Liver (tissue), 8 donors: ENCODE measurements at regions not wholly inside any gene's neighbourhood (a gene's known extent, or its start where the extent isn't known, plus 50 kb on each side); places are given as distances from the start of the nearest gene placed in this dataset.

Experiments
- DNase-seq: peaks from one replicate; pipeline ENCODE4 v3.0.0-alpha.2; 2017; ENCODE audit warnings: low spot score
- H3K27ac ChIP-seq, 2 donors: one replicate each; pipeline ENCODE4 v1.7.0; 2013; ENCODE audit warnings: inconsistent platforms in 2 of 2, low read length in 2 of 2, control low read depth in 1 of 2, low read depth in 1 of 2, mild to moderate bottlenecking in 1 of 2
- H3K27me3 ChIP-seq, 4 donors: one replicate each; pipeline versions ENCODE4 v1.6.1 to v1.7.0; 2013; ENCODE audit warnings: low read length in 3 of 4, inconsistent platforms in 1 of 4, mild to moderate bottlenecking in 1 of 4, moderate library complexity in 1 of 4; ENCODE audit not compliant: control insufficient read depth in 4 of 4, insufficient read depth in 4 of 4
- H3K36me3 ChIP-seq, 4 donors: one replicate each; pipeline versions ENCODE4 v1.6.1 to v1.7.0; 2013; ENCODE audit warnings: low read length in 3 of 4, mild to moderate bottlenecking in 3 of 4, low read depth in 1 of 4, moderate library complexity in 1 of 4; ENCODE audit not compliant: control insufficient read depth in 4 of 4, insufficient read depth in 3 of 4
- H3K4me1 ChIP-seq, 4 donors: one replicate each; pipeline versions ENCODE4 v1.6.1 to v1.7.0; 2013; ENCODE audit warnings: low read length in 3 of 4, mild to moderate bottlenecking in 3 of 4, moderate library complexity in 1 of 4; ENCODE audit not compliant: control insufficient read depth in 4 of 4, insufficient read depth in 4 of 4
- H3K4me3 ChIP-seq, 3 donors: one replicate each; pipeline versions ENCODE4 v1.6.1 to v1.7.0; 2013; ENCODE audit warnings: low read length in 3 of 3, control low read depth in 1 of 3, low read depth in 1 of 3, mild to moderate bottlenecking in 1 of 3
- H3K9ac ChIP-seq, 2 donors: one replicate each; pipeline ENCODE4 v1.7.0; 2013; ENCODE audit warnings: low read length in 2 of 2, mild to moderate bottlenecking in 2 of 2, moderate library complexity in 2 of 2, control low read depth in 1 of 2, low read depth in 1 of 2
- H3K9me3 ChIP-seq, 4 donors: one replicate each; pipeline versions ENCODE4 v1.6.1 to v1.7.0; 2013; ENCODE audit warnings: low read length in 3 of 4; ENCODE audit not compliant: control insufficient read depth in 4 of 4
- EGR1 ChIP-seq, 2 donors: IDR thresholded peaks; 2 replicates each; pipeline ENCODE4 v1.6.1; 2016 to 2018; ENCODE audit warnings: antibody characterized with exemption in 2 of 2, low read depth in 2 of 2
- FOXA1 ChIP-seq: IDR thresholded peaks from 2 replicates; pipeline ENCODE4 v1.6.1; 2016; ENCODE audit warnings: antibody characterized with exemption
- FOXA2 ChIP-seq: IDR thresholded peaks from 2 replicates; pipeline ENCODE4 v1.6.1; 2016; ENCODE audit warnings: antibody characterized with exemption
- GABPA ChIP-seq, 2 donors: IDR thresholded peaks in 1 of 2; conservative IDR thresholded peaks in 1 of 2; 2 replicates each; pipeline ENCODE4 v1.6.1; 2016; ENCODE audit warnings: antibody characterized with exemption in 2 of 2, mild to moderate bottlenecking in 1 of 2, moderate library complexity in 1 of 2
- HNF4A ChIP-seq, 2 donors: conservative IDR thresholded peaks; 2 replicates each; pipeline ENCODE4 v1.6.1; 2016; ENCODE audit warnings: antibody characterized with exemption in 2 of 2, mild to moderate bottlenecking in 2 of 2
- HNF4G ChIP-seq: IDR thresholded peaks from 2 replicates; pipeline ENCODE4 v1.6.1; 2016; ENCODE audit warnings: antibody characterized with exemption
- JUND ChIP-seq, 2 donors: IDR thresholded peaks; 2 replicates each; pipeline ENCODE4 v1.6.1; 2016; ENCODE audit warnings: antibody characterized with exemption in 2 of 2
- NR2F2 ChIP-seq: IDR thresholded peaks from 2 replicates; pipeline ENCODE4 v1.6.1; 2016; ENCODE audit warnings: antibody characterized with exemption
- RAD21 ChIP-seq, 2 donors: IDR thresholded peaks; 2 replicates each; pipeline ENCODE4 v1.6.1; 2016; ENCODE audit warnings: antibody characterized with exemption in 2 of 2, mild to moderate bottlenecking in 2 of 2
- RXRA ChIP-seq, 2 donors: IDR thresholded peaks; 2 replicates each; pipeline ENCODE4 v1.6.1; 2017 to 2018; ENCODE audit warnings: antibody characterized with exemption in 2 of 2, mild to moderate bottlenecking in 1 of 2
- SP1 ChIP-seq: IDR thresholded peaks from 2 replicates; pipeline ENCODE4 v1.6.1; 2018; ENCODE audit warnings: antibody characterized with exemption, mild to moderate bottlenecking
- TAF1 ChIP-seq: conservative IDR thresholded peaks from 2 replicates; pipeline ENCODE4 v1.6.1; 2016; ENCODE audit warnings: antibody characterized with exemption, mild to moderate bottlenecking
- YY1 ChIP-seq: IDR thresholded peaks from 2 replicates; pipeline ENCODE4 v1.6.1; 2016; ENCODE audit warnings: antibody characterized with exemption, mild to moderate bottlenecking
- WGBS: extraction: QIAGEN DNeasy Blood & Tissue Kit; methylation state at CpG from one replicate; pipeline ENCODE4 v1.1.7; 2013; 5-methylcytosine and 5-hydroxymethylcytosine counted together
- TF ChIP-seq, protein P1 (sequence below): IDR thresholded peaks from 2 replicates; pipeline ENCODE4 v1.6.1; 2016; ENCODE audit warnings: antibody characterized with exemption, mild to moderate bottlenecking
- TF ChIP-seq, protein P2 (sequence below): IDR thresholded peaks from 2 replicates; pipeline ENCODE4 v1.6.1; 2016; ENCODE audit warnings: antibody characterized with exemption
- TF ChIP-seq, protein P3 (sequence below): IDR thresholded peaks from 2 replicates; pipeline ENCODE4 v1.6.1; 2016; ENCODE audit warnings: antibody characterized with exemption
- TF ChIP-seq, protein P4 (sequence below): fragments of 150-350 bp; IDR thresholded peaks from 2 replicates; pipeline ENCODE4 v1.5.1; 2017; ENCODE audit warnings: improper control_type of control experiment, low read depth, low read length; ENCODE audit not compliant: missing input control
- TF ChIP-seq, protein P5 (sequence below): IDR thresholded peaks from 2 replicates; pipeline ENCODE4 v1.6.1; 2016; ENCODE audit warnings: antibody characterized with exemption
- donor health status: healthy.
- donor health status: healthy.
- donor health status: healthy.
- donor health status: healthy.
- donor health status: healthy.

DNA sequence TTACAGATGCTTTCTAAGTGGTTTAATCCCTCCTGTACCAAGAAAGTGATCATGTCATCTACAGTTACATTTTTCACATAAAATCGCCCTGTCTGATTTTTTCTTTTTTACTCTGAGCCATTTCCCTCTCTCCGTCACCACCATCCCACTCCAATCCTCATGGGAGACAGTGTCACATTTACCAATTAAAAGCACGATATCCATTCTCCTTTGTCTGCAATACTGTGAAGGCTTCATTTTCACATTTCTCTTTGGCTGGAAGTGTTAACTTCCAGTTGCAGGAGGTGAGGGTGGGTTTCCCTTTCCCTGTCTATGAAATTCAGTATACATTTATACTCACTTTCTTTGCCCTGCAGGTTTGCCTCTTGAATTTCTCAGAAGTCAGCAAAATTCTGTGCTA is 372.7 kb upstream of the CNR1 start:
- WGBS = 70% methylated on average over 3 of the region's 3 CpGs
- Histone ChIP-seq H3K9ac (no peak overlapping the region), H3K36me3 (no peaks in the 10 kb centered on the region), H3K27me3 (peaks cover 0 to 5% (median 0%) of the 10 kb centered on the region in 4 donors), H3K4me3 (no peak overlapping the region), H3K9me3 (no peaks in the 10 kb centered on the region), H3K27ac (no peak overlapping the region), H3K4me1 (no peaks in the 10 kb centered on the region)
- DNase-seq = no peak
- TF ChIP-seq HNF4G (no peak), FOXA1 (no peak), EGR1 (IDR thresholded peaks at IDR 0.05; ENCODE audit: low read depth in 2 of 2) (no peak), NR2F2 (no peak), JUND (IDR thresholded peaks at IDR 0.05) (no peak), YY1 (no peak), RXRA (IDR thresholded peaks at IDR 0.05) (no peak), SP1 (no peak), HNF4A (conservative IDR thresholded peaks at IDR 0.05) (no peak), GABPA (IDR thresholded peaks at IDR 0.05 in 1 of 2, conservative IDR thresholded peaks at IDR 0.05 in 1 of 2) (no peak), TAF1 (no peak), FOXA2 (no peak), RAD21 (IDR thresholded peaks at IDR 0.05) (no peak)
- TF ChIP-seq, protein P1, sequence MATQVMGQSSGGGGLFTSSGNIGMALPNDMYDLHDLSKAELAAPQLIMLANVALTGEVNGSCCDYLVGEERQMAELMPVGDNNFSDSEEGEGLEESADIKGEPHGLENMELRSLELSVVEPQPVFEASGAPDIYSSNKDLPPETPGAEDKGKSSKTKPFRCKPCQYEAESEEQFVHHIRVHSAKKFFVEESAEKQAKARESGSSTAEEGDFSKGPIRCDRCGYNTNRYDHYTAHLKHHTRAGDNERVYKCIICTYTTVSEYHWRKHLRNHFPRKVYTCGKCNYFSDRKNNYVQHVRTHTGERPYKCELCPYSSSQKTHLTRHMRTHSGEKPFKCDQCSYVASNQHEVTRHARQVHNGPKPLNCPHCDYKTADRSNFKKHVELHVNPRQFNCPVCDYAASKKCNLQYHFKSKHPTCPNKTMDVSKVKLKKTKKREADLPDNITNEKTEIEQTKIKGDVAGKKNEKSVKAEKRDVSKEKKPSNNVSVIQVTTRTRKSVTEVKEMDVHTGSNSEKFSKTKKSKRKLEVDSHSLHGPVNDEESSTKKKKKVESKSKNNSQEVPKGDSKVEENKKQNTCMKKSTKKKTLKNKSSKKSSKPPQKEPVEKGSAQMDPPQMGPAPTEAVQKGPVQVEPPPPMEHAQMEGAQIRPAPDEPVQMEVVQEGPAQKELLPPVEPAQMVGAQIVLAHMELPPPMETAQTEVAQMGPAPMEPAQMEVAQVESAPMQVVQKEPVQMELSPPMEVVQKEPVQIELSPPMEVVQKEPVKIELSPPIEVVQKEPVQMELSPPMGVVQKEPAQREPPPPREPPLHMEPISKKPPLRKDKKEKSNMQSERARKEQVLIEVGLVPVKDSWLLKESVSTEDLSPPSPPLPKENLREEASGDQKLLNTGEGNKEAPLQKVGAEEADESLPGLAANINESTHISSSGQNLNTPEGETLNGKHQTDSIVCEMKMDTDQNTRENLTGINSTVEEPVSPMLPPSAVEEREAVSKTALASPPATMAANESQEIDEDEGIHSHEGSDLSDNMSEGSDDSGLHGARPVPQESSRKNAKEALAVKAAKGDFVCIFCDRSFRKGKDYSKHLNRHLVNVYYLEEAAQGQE = no peak
- TF ChIP-seq, protein P2, sequence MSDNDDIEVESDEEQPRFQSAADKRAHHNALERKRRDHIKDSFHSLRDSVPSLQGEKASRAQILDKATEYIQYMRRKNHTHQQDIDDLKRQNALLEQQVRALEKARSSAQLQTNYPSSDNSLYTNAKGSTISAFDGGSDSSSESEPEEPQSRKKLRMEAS = no peak
- TF ChIP-seq, protein P3, sequence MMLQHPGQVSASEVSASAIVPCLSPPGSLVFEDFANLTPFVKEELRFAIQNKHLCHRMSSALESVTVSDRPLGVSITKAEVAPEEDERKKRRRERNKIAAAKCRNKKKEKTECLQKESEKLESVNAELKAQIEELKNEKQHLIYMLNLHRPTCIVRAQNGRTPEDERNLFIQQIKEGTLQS = no peak
- TF ChIP-seq, protein P4, sequence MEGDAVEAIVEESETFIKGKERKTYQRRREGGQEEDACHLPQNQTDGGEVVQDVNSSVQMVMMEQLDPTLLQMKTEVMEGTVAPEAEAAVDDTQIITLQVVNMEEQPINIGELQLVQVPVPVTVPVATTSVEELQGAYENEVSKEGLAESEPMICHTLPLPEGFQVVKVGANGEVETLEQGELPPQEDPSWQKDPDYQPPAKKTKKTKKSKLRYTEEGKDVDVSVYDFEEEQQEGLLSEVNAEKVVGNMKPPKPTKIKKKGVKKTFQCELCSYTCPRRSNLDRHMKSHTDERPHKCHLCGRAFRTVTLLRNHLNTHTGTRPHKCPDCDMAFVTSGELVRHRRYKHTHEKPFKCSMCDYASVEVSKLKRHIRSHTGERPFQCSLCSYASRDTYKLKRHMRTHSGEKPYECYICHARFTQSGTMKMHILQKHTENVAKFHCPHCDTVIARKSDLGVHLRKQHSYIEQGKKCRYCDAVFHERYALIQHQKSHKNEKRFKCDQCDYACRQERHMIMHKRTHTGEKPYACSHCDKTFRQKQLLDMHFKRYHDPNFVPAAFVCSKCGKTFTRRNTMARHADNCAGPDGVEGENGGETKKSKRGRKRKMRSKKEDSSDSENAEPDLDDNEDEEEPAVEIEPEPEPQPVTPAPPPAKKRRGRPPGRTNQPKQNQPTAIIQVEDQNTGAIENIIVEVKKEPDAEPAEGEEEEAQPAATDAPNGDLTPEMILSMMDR = no peak
- TF ChIP-seq, protein P5, sequence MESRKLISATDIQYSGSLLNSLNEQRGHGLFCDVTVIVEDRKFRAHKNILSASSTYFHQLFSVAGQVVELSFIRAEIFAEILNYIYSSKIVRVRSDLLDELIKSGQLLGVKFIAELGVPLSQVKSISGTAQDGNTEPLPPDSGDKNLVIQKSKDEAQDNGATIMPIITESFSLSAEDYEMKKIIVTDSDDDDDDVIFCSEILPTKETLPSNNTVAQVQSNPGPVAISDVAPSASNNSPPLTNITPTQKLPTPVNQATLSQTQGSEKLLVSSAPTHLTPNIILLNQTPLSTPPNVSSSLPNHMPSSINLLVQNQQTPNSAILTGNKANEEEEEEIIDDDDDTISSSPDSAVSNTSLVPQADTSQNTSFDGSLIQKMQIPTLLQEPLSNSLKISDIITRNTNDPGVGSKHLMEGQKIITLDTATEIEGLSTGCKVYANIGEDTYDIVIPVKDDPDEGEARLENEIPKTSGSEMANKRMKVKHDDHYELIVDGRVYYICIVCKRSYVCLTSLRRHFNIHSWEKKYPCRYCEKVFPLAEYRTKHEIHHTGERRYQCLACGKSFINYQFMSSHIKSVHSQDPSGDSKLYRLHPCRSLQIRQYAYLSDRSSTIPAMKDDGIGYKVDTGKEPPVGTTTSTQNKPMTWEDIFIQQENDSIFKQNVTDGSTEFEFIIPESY = no peak
